Type B pancreatic cell (in vitro differentiated cells): ENCODE measurements at regions not wholly inside any gene's neighbourhood (a gene's known extent, or its start where the extent isn't known, plus 50 kb on each side); places are given as distances from the start of the nearest gene placed in this dataset.
"Not testable (repeated sequence)": the region's sequence is repeated elsewhere in the genome, so short reads cannot be mapped to it uniquely, and the experiment has no call there.

Experiments used
- DNase-seq: peaks from one replicate; pipeline ENCODE4 v3.0.0; 2021; ENCODE audit warnings: mixed read lengths; ENCODE audit not compliant: unreplicated experiment; ENCODE audit errors: extremely low spot score
- H3K27ac Mint-ChIP-seq: 2 replicates; pipeline ENCODE4 v1.8.0; 2021; ENCODE audit warnings: mild to moderate bottlenecking, mixed read lengths
- H3K27me3 Mint-ChIP-seq: 2 replicates; pipeline ENCODE4 v1.8.0; 2021; ENCODE audit warnings: mixed read lengths
- H3K36me3 Mint-ChIP-seq: 2 replicates; pipeline ENCODE4 v1.8.0; 2021; ENCODE audit warnings: mixed read lengths
- H3K4me1 Mint-ChIP-seq: one replicate; pipeline ENCODE4 v1.8.0; 2021; ENCODE audit warnings: mixed read lengths; ENCODE audit not compliant: unreplicated experiment
- H3K4me3 Mint-ChIP-seq: 2 replicates; pipeline ENCODE4 v1.8.0; 2021; ENCODE audit warnings: mild to moderate bottlenecking, mixed read lengths
- H3K9me3 Mint-ChIP-seq: 2 replicates; pipeline ENCODE4 v1.8.0; 2021; ENCODE audit warnings: mixed read lengths
- CTCF ChIP-seq: fragments of 200-600 bp; sonication (generic); conservative IDR thresholded peaks from 2 replicates; pipeline ENCODE4 v1.5.0; 2021; ENCODE audit warnings: antibody characterized with exemption, mild to moderate bottlenecking

GRCh38 chr12:80019691-80020090, 79.6 kb upstream of the OTOGL start:
- DNase-seq, result no peak
- Mint-ChIP-seq H3K4me1 (peaks cover 11% of the 10 kb centered on the region), H3K9me3 (no peaks in the 10 kb centered on the region), H3K4me3 (no peak overlapping the region), H3K27me3 (no peaks in the 10 kb centered on the region), H3K27ac (no peak overlapping the region), H3K36me3 (no peaks in the 10 kb centered on the region)
- TF ChIP-seq CTCF, result no peak

- Mint-ChIP-seq H3K4me3 (no peak overlapping the region), H3K4me1 (peaks cover 11% of the 10 kb centered on the region), H3K27ac (no peak overlapping the region), H3K9me3 (no peaks in the 10 kb centered on the region), H3K36me3 (no peaks in the 10 kb centered on the region), H3K27me3 (no peaks in the 10 kb centered on the region)
- no peak for TF ChIP-seq CTCF
- no peak for DNase-seq
Observed at GRCh38 chr12:80018119-80018518, 81.2 kb upstream of the OTOGL start.

- DNase-seq, result no peak
Observed at GRCh38 chr12:80017261-80017870, 82.0 kb upstream of the OTOGL start.

GRCh38 chr12:80016684-80017083, 81.8 kb upstream of the PPP1R12A start:
- no peak for TF ChIP-seq CTCF
- no peaks in the 10 kb centered on the region for H3K36me3 Mint-ChIP-seq
- DNase-seq, result no peak
- peaks cover 11% of the 10 kb centered on the region for H3K4me1 Mint-ChIP-seq
- H3K4me3 Mint-ChIP-seq, result no peak overlapping the region
- no peaks in the 10 kb centered on the region for H3K9me3 Mint-ChIP-seq
- H3K27me3 Mint-ChIP-seq, result no peaks in the 10 kb centered on the region
- H3K27ac Mint-ChIP-seq, result no peak overlapping the region

More at GRCh38 chr12:80017261-80017870, 82.0 kb upstream of the OTOGL start:
- H3K4me3 Mint-ChIP-seq, result no peak overlapping the region
- H3K27ac Mint-ChIP-seq, result no peak overlapping the region
- peaks cover 11% of the 10 kb centered on the region for H3K4me1 Mint-ChIP-seq
- no peaks in the 10 kb centered on the region for H3K27me3 Mint-ChIP-seq
- no peak for TF ChIP-seq CTCF
- H3K9me3 Mint-ChIP-seq, result no peaks in the 10 kb centered on the region
- no peaks in the 10 kb centered on the region for H3K36me3 Mint-ChIP-seq

GRCh38 chr12:80015660-80016059, 80.8 kb upstream of the PPP1R12A start:
- TF ChIP-seq CTCF, result no peak
- no peak for DNase-seq
- Mint-ChIP-seq H3K4me3 (no peak overlapping the region), H3K27ac (no peak overlapping the region), H3K9me3 (no peaks in the 10 kb centered on the region), H3K36me3 (no peaks in the 10 kb centered on the region), H3K27me3 (no peaks in the 10 kb centered on the region), H3K4me1 (peaks cover 11% of the 10 kb centered on the region)

GRCh38 chr12:80003744-80004143, 68.8 kb upstream of the PPP1R12A start:
- not testable (repeated sequence) for H3K9me3 Mint-ChIP-seq, H3K36me3 Mint-ChIP-seq

More at GRCh38 chr12:80003744-80004143, 68.8 kb upstream of the PPP1R12A start:
- H3K4me3 Mint-ChIP-seq, H3K27ac Mint-ChIP-seq, H3K4me1 Mint-ChIP-seq, DNase-seq, H3K27me3 Mint-ChIP-seq: not testable (repeated sequence)
